Activated naive CD4-positive, alpha-beta T cell treated with anti-CD3 and anti-CD28 coated beads for 36 hours (primary cell): ENCODE measurements at regions not wholly inside any gene's neighbourhood (a gene's known extent, or its start where the extent isn't known, plus 50 kb on each side); places are given as distances from the start of the nearest gene placed in this dataset.
"Not testable (repeated sequence)": the region's sequence is repeated elsewhere in the genome, so short reads cannot be mapped to it uniquely, and the experiment has no call there.

Experiments
- CTCF ChIA-PET: fragments of 350-600 bp; sonication (Branson Sonifier 250); formaldehyde crosslinking; loops from one replicate; lab custom pipeline; 2021; ENCODE audit warnings: antibody characterized with exemption; lab: Charles Lee
- DNase-seq: peaks from one replicate; pipeline ENCODE4 v3.0.0-alpha.2; 2020
- H3K27ac Mint-ChIP-seq: one replicate; pipeline ENCODE4 v1.8.0; 2021; ENCODE audit warnings: mild to moderate bottlenecking, mixed read lengths
- H3K27me3 Mint-ChIP-seq: one replicate; pipeline ENCODE4 v1.8.0; 2021; ENCODE audit warnings: low read depth, mixed read lengths
- H3K36me3 Mint-ChIP-seq: one replicate; pipeline ENCODE4 v1.8.0; 2021; ENCODE audit warnings: low read depth, mixed read lengths
- H3K4me1 Mint-ChIP-seq: one replicate; pipeline ENCODE4 v1.8.0; 2021; ENCODE audit warnings: low read depth, mixed read lengths
- H3K4me3 Mint-ChIP-seq: one replicate; pipeline ENCODE4 v1.8.0; 2021; ENCODE audit warnings: mild to moderate bottlenecking, moderate library complexity, mixed read lengths
- H3K9me3 Mint-ChIP-seq: one replicate; pipeline ENCODE4 v1.8.0; 2021; ENCODE audit warnings: mixed read lengths
- intact Hi-C: fragments of 100-400 bp; cut with micrococcal nuclease; formaldehyde crosslinking; loops from one replicate; pipeline ENCODE4 v1.15.1; 2023

DNA sequence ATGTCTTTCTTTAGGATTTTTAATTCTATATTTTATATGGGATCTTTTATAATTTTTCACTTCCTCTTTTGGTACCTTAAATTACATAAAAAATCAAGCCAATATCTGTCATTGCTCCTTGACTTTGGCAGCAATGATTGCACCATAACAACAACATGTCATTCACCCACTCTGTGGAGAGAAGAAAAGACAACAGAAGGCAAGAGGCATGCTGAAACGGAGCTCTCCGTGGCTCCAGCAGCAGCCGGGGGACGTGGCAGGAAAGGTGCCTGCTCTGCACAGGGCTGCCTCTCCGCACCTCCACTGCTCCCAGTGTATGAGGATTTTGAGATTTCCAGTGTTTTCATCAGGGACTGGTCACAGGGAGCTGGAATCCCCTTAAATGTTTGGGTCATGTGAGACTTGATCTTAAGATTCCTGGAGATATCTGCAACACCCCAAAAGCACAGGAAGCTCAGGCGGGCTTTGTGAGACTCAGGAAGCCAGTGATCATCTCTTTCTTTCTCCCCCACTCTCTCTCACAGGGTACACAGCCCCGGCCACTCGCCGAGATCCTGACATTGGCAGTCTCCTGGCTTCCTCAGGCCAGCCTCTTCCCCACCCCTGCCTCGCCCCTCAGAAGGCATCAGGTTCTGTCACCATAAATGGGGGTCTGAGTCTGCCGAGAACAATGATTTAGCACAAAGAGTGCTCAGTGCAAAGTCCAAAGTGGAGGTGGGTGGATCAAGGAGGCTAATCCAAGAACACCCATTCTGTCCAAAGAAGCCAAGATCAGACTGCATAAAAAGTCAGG, 74.6 kb downstream of the ACTL7B start:
- H3K4me3 Mint-ChIP-seq = peak overlapping the region; percentile 6
- intact Hi-C loops = no loop called here
- CTCF ChIA-PET = interaction anchor here (0.6 kb wide), 1 partner anchor 29 kb away, joined by 3 read pairs; no protein-coding TSS in a partner anchor
- DNase-seq = no peak
- H3K9me3 Mint-ChIP-seq = no peaks in the 10 kb centered on the region
- no peak overlapping the region for H3K27ac Mint-ChIP-seq
- peaks cover 7% of the 10 kb centered on the region for H3K4me1 Mint-ChIP-seq
- no peaks in the 10 kb centered on the region for H3K36me3 Mint-ChIP-seq
- no peaks in the 10 kb centered on the region for H3K27me3 Mint-ChIP-seq

- H3K27ac Mint-ChIP-seq = no peak overlapping the region
- H3K9me3 Mint-ChIP-seq = no peaks in the 10 kb centered on the region
- no peaks in the 10 kb centered on the region for H3K27me3 Mint-ChIP-seq
Observed at GRCh38 chr9:108779551-108780325, 76.0 kb downstream of the ACTL7B start.

DNA sequence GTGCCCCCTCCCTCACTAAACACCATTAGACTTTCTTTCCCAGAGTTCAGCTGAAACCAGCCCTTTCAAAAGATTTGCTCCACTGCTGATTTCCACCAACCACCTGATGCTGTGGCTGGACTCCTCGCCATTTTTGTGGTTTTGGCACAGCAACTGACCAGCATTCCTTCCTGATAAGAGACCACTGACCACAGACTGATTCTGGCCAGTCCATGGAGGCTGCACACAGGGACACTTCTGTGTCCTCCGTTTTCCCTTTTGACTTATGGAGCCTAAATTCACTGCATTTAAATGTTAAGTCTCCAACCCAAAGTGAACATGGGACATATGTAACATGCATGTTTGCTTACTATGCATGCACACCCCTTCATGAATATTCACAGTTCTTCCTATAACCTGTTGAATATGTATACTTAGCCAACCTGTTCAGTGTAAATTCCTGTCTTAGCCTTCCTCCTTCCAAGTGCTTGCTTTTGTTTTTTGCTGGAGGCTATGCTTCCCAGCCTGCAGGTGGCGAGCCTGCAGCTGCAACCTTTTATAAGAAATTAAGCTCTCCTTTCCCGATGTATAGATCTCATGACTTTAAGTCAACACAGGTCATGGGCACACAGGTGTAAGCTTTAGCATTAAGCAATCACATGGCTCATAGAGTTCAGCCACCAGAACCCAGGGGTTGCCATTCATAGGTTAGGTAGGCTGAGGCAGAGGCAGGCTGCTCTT, 78.7 kb downstream of the ACTL7B start:
- Mint-ChIP-seq H3K27ac (no peak overlapping the region), H3K36me3 (no peaks in the 10 kb centered on the region), H3K9me3 (no peaks in the 10 kb centered on the region), H3K4me3 (no peak overlapping the region), H3K27me3 (no peaks in the 10 kb centered on the region), H3K4me1 (peaks cover 4% of the 10 kb centered on the region)
- DNase-seq = no peak
- CTCF ChIA-PET = no interaction called here
- intact Hi-C loops = no loop called here

More at GRCh38 chr9:108779551-108780325, 76.0 kb downstream of the ACTL7B start:
- no peak for DNase-seq
- peaks cover 7% of the 10 kb centered on the region for H3K4me1 Mint-ChIP-seq
- intact Hi-C loops = no loop called here
- no peak overlapping the region for H3K4me3 Mint-ChIP-seq
- no peaks in the 10 kb centered on the region for H3K36me3 Mint-ChIP-seq
- CTCF ChIA-PET = interaction anchor here (1.3 kb wide), 1 partner anchor 18 kb away, joined by 3 read pairs; no protein-coding TSS in a partner anchor

- no peak overlapping the region for H3K4me3 Mint-ChIP-seq
- H3K4me1 Mint-ChIP-seq = no peaks in the 10 kb centered on the region
- CTCF ChIA-PET = no interaction called here
- H3K27me3 Mint-ChIP-seq = no peaks in the 10 kb centered on the region
- DNase-seq = no peak
- intact Hi-C loops = no loop called here
- H3K9me3 Mint-ChIP-seq = no peaks in the 10 kb centered on the region
- no peaks in the 10 kb centered on the region for H3K36me3 Mint-ChIP-seq
- no peak overlapping the region for H3K27ac Mint-ChIP-seq
Observed at GRCh38 chr9:108775901-108776306, 79.9 kb downstream of the ACTL7B start.

GRCh38 chr9:108774088-108774487, 81.7 kb downstream of the ACTL7B start:
- H3K36me3 Mint-ChIP-seq, H3K4me3 Mint-ChIP-seq, H3K27ac Mint-ChIP-seq, H3K9me3 Mint-ChIP-seq, H3K27me3 Mint-ChIP-seq, H3K4me1 Mint-ChIP-seq, DNase-seq, intact Hi-C loops: not testable (repeated sequence)
- CTCF ChIA-PET = interaction anchor here (2.0 kb wide), 1 partner anchor 12 kb away, joined by 5 read pairs; no protein-coding TSS in a partner anchor

DNA sequence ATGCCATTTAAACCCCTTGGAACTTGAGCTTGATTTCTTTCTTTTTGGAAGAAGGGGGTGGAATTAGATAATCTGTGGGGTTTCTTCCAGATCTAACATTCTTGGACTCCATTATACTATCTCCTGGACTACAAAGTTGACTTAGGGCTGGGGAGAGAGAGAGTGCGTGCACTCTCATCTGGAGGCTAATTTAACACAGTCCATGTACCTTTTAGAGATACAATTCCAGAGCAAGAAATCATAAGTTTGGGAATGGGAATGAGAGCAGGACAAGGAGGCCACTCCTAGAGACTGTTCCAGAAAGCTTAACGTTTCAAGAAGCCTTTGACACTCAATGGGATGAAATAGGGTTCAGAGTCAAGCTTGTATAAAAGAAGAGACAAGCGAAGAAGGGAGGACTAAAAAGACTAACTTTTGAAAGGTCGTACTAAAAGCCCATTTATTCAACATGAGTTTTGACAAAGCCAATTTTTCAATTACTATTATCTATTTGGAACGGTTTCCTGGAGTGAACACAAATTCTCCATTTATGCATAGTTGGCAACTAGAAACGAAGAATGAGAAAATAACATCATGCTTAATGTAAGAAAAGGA, 83.4 kb downstream of the ACTL7B start:
- no peaks in the 10 kb centered on the region for H3K27me3 Mint-ChIP-seq
- H3K4me3 Mint-ChIP-seq = no peak overlapping the region
- no peaks in the 10 kb centered on the region for H3K9me3 Mint-ChIP-seq
- H3K27ac Mint-ChIP-seq = no peak overlapping the region
- no peaks in the 10 kb centered on the region for H3K4me1 Mint-ChIP-seq
- CTCF ChIA-PET = no interaction called here
- no peak for DNase-seq
- intact Hi-C loops = no loop called here
- H3K36me3 Mint-ChIP-seq = no peaks in the 10 kb centered on the region

DNA sequence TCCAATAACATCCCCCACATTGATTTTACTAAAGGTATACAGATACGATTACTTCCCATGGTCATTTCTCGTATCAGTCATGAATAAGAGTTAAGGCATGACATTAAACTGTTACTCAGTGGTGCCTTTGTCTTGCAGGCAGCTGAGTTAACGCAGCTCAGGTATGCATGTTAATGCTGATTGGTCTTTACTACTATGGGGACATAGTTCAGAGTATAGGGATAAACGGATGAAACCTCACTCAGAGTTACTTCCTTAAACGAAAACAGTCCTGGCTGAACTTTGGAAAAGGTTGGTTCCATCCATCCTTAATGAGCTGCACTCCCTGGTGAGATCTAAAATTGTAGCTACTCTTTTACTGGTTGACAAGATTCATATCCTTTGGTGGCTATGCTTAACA, 87.0 kb downstream of the ACTL7B start:
- intact Hi-C loops = loop anchor here (10.0 kb wide), 3 partner anchors 204 to 1344 kb away; partner anchors contain the start of gene EPB41L4B
- Mint-ChIP-seq H3K36me3 (no peaks in the 10 kb centered on the region), H3K27me3 (no peaks in the 10 kb centered on the region), H3K9me3 (no peaks in the 10 kb centered on the region), H3K4me1 (peaks cover 2% of the 10 kb centered on the region), H3K4me3 (no peak overlapping the region), H3K27ac (no peak overlapping the region)
- DNase-seq = no peak
- CTCF ChIA-PET = interaction anchor here (0.6 kb wide), 1 partner anchor 12 kb away, joined by 5 read pairs; no protein-coding TSS in a partner anchor

DNA sequence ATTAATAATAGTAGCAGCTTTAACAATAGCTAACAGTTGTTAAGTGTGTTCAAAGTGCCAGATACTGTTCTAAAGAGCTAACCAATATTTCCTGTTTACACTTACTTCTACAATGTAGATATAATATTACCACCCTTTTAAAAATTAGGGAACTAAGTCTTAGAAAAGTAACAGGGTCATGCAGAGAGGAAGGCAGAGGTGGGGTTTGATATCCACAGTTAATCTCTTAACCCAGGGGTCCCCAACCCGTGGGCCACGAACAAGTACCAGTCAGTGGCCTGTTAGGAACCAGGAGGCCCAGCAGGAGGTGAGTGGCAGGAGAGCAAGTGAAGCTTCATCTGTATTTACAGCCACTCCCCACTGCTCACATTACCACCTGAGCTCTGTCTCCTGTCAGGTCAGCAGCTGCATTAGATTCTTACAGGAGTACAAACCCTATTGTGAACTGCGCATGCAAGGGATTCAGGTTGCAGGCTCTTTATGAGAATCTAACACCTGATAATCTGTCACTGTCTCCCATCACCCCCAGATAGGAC, 89.1 kb downstream of the ACTL7B start:
- Mint-ChIP-seq H3K27me3 (no peaks in the 10 kb centered on the region), H3K27ac (no peak overlapping the region), H3K9me3 (no peaks in the 10 kb centered on the region), H3K4me3 (no peak overlapping the region), H3K4me1 (peaks cover 2% of the 10 kb centered on the region), H3K36me3 (no peaks in the 10 kb centered on the region)
- intact Hi-C loops = loop anchor here (10.0 kb wide), 3 partner anchors 202 to 1342 kb away; partner anchors contain the start of gene EPB41L4B
- CTCF ChIA-PET = no interaction called here
- no peak for DNase-seq

DNA sequence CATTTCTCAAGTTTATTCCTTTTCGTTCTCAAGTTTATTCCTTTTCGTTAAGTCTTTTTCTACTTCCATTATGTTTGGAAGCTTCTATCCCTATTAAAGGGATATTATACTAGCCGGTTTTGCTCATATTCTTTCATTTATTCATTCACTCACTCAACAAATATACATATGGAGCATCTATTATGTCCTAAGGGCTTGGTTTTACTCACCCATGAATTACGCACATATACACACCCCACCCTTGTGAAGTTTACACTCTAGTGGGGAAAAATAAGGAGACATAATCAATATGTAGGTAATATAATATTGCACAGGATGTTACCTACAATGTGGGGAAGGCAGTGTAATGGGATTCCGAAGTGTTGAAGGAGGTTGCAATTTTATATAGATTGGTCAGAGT, 90.5 kb downstream of the ACTL7B start:
- CTCF ChIA-PET = no interaction called here
- Mint-ChIP-seq H3K27ac (no peak overlapping the region), H3K27me3 (peaks cover 4% of the 10 kb centered on the region), H3K36me3 (no peaks in the 10 kb centered on the region), H3K4me1 (peaks cover 2% of the 10 kb centered on the region), H3K9me3 (no peaks in the 10 kb centered on the region), H3K4me3 (no peak overlapping the region)
- intact Hi-C loops = loop anchor here (10.0 kb wide), 3 partner anchors 200 to 1340 kb away; partner anchors contain the start of gene EPB41L4B
- DNase-seq = no peak

DNA sequence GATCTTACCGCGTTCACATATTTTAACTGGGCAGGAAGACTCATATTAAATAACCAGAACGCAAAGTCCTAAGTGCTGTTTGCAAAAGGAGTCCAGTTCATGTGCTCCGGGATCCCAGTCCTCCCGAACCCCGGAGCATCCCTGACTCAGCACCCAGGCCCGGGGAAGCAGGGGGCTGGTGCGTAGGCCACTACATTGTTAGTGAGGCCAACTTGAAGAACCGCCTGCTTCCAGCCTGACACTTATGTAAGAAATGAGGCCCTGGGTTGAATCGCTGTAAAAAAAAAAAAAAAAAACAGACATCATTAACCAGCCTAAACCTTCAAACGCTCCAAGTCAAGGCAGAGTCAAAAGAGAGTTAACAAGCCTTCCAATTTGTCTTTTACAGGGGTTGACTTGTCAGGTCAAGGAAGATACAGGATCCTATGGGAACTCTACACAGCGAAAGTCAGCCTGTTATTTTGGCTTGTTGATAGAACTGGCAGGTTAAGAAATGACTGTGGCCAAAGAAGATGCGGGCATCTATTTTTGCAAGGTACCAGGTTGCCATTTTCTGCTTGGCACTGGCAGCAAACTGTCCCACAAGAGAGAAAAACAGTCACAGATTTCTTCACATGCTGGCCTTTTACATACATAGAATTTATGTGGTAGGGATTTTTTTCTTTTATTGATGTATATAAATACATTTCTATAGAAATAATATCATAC, 93.3 kb downstream of the ACTL7B start:
- no peak for DNase-seq
- no peak overlapping the region for H3K4me3 Mint-ChIP-seq
- no peaks in the 10 kb centered on the region for H3K36me3 Mint-ChIP-seq
- CTCF ChIA-PET = interaction anchor here (0.6 to 1.6 kb wide), 10 partner anchors 12 to 1627 kb away, joined by 3 to 5 read pairs (median 3); no protein-coding TSS in a partner anchor
- no peaks in the 10 kb centered on the region for H3K9me3 Mint-ChIP-seq
- H3K27ac Mint-ChIP-seq = no peak overlapping the region
- peaks cover 5% of the 10 kb centered on the region for H3K27me3 Mint-ChIP-seq
- intact Hi-C loops = loop anchor here (5.0 to 10.0 kb wide), 5 partner anchors 198 to 1338 kb away; partner anchors contain the start of gene EPB41L4B
- peaks cover 2% of the 10 kb centered on the region for H3K4me1 Mint-ChIP-seq
